ENCODE measurements at regions not wholly inside any gene's neighbourhood (a gene's known extent, or its start where the extent isn't known, plus 50 kb on each side); places are given as distances from the start of the nearest gene placed in this dataset.

- DNase-seq, result no peak
Observed at GRCh38 chr9:12502520-12502919, 190.7 kb upstream of the TYRP1 start.

- no peak for DNase-seq
Observed at GRCh38 chr9:12503606-12504122, 189.5 kb upstream of the TYRP1 start.

GRCh38 chr9:12510551-12510950 is 182.6 kb upstream of the TYRP1 start:
- DNase-seq, result no peak

GRCh38 chr9:12511726-12512125 is 181.5 kb upstream of the TYRP1 start:
- no peak for DNase-seq

DNA sequence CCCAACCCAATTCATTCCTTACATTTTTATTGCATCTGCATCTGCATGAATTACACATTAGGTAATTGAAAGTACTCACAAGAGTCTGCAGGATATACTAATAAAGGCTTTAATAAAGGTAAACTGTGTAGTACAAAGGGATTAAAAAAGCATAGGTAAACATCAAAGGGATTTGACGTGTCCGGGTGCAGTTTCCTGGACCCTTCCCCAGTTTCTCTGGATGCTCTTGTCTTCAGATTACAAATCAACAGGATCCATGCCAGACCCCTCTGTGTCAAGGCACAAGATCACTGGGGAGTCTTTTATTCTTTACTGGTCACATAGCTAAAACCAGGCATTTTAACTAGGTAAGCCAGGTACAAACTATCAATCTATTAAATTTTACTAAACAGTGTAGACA is 177.2 kb upstream of the TYRP1 start:
- no peak for DNase-seq

GRCh38 chr9:12516573-12516972 is 176.6 kb upstream of the TYRP1 start:
- no peak for DNase-seq

- DNase-seq, result peak in 2 of 58 donors; percentile 0 to 1
Observed at GRCh38 chr9:12538842-12539579, 154.2 kb upstream of the TYRP1 start.

DNA sequence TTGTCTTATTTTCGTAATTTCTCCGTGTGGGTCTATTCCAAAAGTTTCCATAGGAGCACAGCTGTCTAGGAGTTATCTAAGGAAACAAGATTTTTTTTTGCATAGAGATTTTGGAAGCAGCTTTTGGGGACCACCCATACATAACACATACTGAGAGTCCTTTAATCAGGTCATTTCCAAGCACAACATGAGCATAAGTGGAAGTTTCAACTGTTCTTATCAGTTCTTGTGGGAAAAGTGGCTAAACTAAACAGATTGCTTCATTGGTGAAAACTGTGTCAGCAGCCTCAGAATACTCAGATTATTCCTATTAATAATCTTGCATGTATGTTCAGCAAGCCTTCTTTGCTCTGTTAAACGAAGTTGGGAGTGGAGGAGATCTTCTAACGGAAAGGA is 153.6 kb upstream of the TYRP1 start:
- DNase-seq, result no peak

- no peak for DNase-seq
Observed at GRCh38 chr9:12544700-12545099, 148.5 kb upstream of the TYRP1 start.

GRCh38 chr9:12554636-12555035 is 138.5 kb upstream of the TYRP1 start:
- DNase-seq, result no peak

GRCh38 chr9:12566404-12567090 is 126.6 kb upstream of the TYRP1 start:
- DNase-seq, result no peak

- DNase-seq, result no peak
Observed at GRCh38 chr9:12584656-12585522, 108.3 kb upstream of the TYRP1 start.

- DNase-seq, result no peak
Observed at GRCh38 chr9:12595400-12595799, 97.8 kb upstream of the TYRP1 start.

DNA sequence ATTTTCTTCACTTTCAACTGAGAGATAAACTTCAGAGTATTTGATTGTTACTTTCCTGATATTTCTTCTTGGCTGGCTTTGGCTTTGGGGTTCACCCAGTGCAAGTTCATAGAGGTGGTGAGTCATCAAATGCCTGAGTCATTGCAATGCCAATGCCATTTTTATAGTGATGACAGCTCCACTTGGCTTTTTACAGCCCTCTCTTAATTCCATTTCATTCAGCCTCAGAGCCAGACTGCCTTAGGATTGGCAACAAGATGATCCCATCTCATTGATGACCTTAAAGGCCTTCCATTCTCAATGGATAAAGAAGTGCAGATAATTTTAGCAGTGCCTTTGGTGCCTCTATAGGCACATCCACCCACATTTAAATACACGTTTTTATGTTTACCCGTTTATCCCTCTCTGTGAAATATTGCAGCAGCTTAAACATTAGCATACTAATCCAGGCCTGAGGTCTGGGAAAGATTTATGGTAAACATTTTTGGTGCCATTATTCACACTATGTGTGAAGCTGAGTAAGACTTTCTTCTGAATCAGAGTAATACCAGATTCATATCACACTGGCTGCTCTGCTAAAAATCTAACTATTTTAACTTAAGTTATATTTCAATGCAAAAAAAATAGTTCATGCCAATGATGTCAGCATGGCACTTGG is 88.9 kb upstream of the TYRP1 start:
- no peak for DNase-seq

GRCh38 chr9:12612211-12612770 is 80.9 kb upstream of the TYRP1 start:
- DNase-seq, result no peak

GRCh38 chr9:12613071-12613470 is 80.1 kb upstream of the TYRP1 start:
- no peak for DNase-seq

DNA sequence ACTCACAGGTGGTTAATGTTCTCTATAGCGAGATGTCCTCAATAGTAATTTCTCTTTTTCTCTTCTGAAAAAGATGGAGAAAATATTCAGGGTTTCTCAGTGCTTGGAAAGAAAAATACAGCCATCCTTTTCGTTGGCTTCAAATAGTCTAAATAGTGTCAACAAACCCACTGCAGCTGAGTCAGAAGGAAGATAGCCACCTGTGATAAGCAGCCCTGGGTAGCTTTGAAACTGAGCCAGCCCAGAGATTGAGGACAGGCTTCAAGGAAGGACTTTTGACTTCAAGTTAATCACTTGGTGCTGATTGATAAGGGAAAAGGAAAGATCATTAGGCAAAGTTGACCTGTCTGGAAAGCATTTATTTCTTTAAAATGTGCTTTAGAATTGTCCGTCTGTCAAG is 78.7 kb upstream of the TYRP1 start:
- no peak for DNase-seq

- no peak for DNase-seq
Observed at GRCh38 chr9:12618956-12619355, 74.2 kb upstream of the TYRP1 start.

- no peak for DNase-seq
Observed at GRCh38 chr9:12625844-12626243, 67.3 kb upstream of the TYRP1 start.

GRCh38 chr9:12627096-12627495 is 66.1 kb upstream of the TYRP1 start:
- no peak for DNase-seq

GRCh38 chr9:12628546-12628945 is 64.6 kb upstream of the TYRP1 start:
- DNase-seq, result no peak

Data from anterior cingulate cortex (tissue), 58 donors.